ENCODE measurements at regions not wholly inside any gene's neighbourhood (a gene's known extent, or its start where the extent isn't known, plus 50 kb on each side); places are given as distances from the start of the nearest gene placed in this dataset.

GRCh38 chr17:79374087-79374689 lies 236.7 kb downstream of the RBFOX3 start:
- Histone ChIP-seq H2BK5ac (ENCODE audit: insufficient read length, low read length) (no peak overlapping the region), H3K56ac (ENCODE audit: insufficient read length, low read depth, low read length) (no peak overlapping the region), H3K18ac (ENCODE audit: insufficient read length, low read depth, low read length) (no peak overlapping the region), H4K91ac (ENCODE audit: insufficient read length, low read depth, low read length) (no peak overlapping the region), H3K23ac (ENCODE audit: insufficient read length, low read depth, low read length) (no peak overlapping the region), H2AK5ac (ENCODE audit: insufficient read length, low read length) (no peak overlapping the region), H3K27me3 (ENCODE audit: insufficient read depth, low read length) (no peaks in the 10 kb centered on the region), H4K20me1 (ENCODE audit: control insufficient read depth, insufficient read depth, insufficient read length) (no peaks in the 10 kb centered on the region), H3K4me1 (ENCODE audit: insufficient read depth, low read length) (no peaks in the 10 kb centered on the region), H3K23me2 (ENCODE audit: insufficient read length, low read depth, low read length, poor library complexity, severe bottlenecking) (no peaks in the 10 kb centered on the region), H3K4ac (ENCODE audit: low read depth, low read length) (no peak overlapping the region), H2AFZ (ENCODE audit: low read length) (no peak overlapping the region), H4K5ac (ENCODE audit: insufficient read length, low read depth, low read length) (no peak overlapping the region), H2BK12ac (ENCODE audit: insufficient read length, low read depth, low read length) (no peak overlapping the region), H2BK15ac (ENCODE audit: low read depth, low read length) (no peak overlapping the region), H2BK20ac (ENCODE audit: low read depth, low read length, poor library complexity, severe bottlenecking) (no peak overlapping the region), H2BK120ac (ENCODE audit: low read depth, low read length, poor library complexity, severe bottlenecking) (no peak overlapping the region), H3K79me1 (ENCODE audit: insufficient read depth, low read depth, low read length, poor library complexity, severe bottlenecking) (no peaks in the 10 kb centered on the region), H3K27ac (ENCODE audit: insufficient read length, low read depth, low read length) (no peak overlapping the region), H3K4me2 (ENCODE audit: insufficient read depth, insufficient read length, low read length) (no peak overlapping the region), H3K14ac (ENCODE audit: insufficient read depth, low read length) (no peak overlapping the region), H3K9me3 (ENCODE audit: control insufficient read depth, low read depth, low read length) (no peaks in the 10 kb centered on the region), H3K79me2 (ENCODE audit: insufficient read depth, low read length) (no peaks in the 10 kb centered on the region), H3T11ph (ENCODE audit: low read length) (no peak overlapping the region), H3K9ac (ENCODE audit: extremely low read depth, insufficient read length, low read length) (no peak overlapping the region), H4K8ac (replicated peaks; ENCODE audit: insufficient read length, low read depth, low read length) (no peak overlapping the region)
- Mint-ChIP-seq H3K27ac (peak overlapping the region in 1 of 3 experiments; percentile 53; a peak in 1 of 7 replicates), H3K9me3 (no peaks in the 10 kb centered on the region), H3K4me1 (peaks cover 15 to 48% of the 10 kb centered on the region in 2 experiments), H3K4me3 (no peak overlapping the region), H3K36me3 (ENCODE audit: insufficient read depth in 1 of 3, low read depth in 3 of 3) (no peaks in the 10 kb centered on the region), H3K27me3 (ENCODE audit: low read depth) (peaks cover 9% of the 10 kb centered on the region)
- no peak for TF ChIP-seq CTCF (conservative IDR thresholded peaks at IDR 0.05)
- DNase-seq = no peak
- no CpG with 5 or more reads among the region's 22 CpGs for WGBS (ENCODE audit: extremely low coverage, insufficient read length, low lambda C conversion rate)

All from H9 (cell line).